Fibroblast of villous mesenchyme (primary cell): ENCODE measurements at regions not wholly inside any gene's neighbourhood (a gene's known extent, or its start where the extent isn't known, plus 50 kb on each side); places are given as distances from the start of the nearest gene placed in this dataset.

Experiments used
- DNase-seq: peaks from one replicate; pipeline ENCODE4 v3.0.0-alpha.2; 2010; ENCODE audit warnings: low read depth
- H3K4me3 ChIP-seq: 2 replicates; pipeline ENCODE4 v1.5.1; 2011; ENCODE audit warnings: low read depth, mild to moderate bottlenecking, low read length
- TF ChIP-seq, protein P1 (sequence below): IDR thresholded peaks from 2 replicates; pipeline ENCODE4 v1.5.1; 2012; ENCODE audit warnings: low read depth, mild to moderate bottlenecking, low read length; ENCODE audit not compliant: insufficient read depth

DNA sequence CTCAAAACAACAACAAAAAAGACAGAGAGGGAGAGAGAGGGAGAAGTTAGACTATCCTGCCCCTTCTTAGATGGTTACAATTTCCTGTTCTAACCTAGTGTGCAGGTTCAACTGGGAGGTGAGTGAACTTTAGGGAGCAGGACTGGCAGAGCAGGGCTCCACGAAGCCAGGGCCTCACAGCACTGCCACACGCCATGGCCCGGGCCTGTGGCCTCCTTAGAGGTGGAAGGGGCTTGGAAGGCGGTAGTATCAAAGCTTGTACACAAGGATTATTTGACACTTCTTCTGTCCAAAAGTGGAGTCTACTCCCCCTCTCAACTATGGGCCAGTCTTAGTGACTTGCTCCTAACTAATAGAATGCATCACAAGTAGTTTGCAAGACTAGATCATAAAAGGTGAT, 62.9 kb upstream of the TMEM72 start:
- no peak for DNase-seq
- TF ChIP-seq, protein P1, sequence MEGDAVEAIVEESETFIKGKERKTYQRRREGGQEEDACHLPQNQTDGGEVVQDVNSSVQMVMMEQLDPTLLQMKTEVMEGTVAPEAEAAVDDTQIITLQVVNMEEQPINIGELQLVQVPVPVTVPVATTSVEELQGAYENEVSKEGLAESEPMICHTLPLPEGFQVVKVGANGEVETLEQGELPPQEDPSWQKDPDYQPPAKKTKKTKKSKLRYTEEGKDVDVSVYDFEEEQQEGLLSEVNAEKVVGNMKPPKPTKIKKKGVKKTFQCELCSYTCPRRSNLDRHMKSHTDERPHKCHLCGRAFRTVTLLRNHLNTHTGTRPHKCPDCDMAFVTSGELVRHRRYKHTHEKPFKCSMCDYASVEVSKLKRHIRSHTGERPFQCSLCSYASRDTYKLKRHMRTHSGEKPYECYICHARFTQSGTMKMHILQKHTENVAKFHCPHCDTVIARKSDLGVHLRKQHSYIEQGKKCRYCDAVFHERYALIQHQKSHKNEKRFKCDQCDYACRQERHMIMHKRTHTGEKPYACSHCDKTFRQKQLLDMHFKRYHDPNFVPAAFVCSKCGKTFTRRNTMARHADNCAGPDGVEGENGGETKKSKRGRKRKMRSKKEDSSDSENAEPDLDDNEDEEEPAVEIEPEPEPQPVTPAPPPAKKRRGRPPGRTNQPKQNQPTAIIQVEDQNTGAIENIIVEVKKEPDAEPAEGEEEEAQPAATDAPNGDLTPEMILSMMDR = no peak
- no peak overlapping the region for H3K4me3 ChIP-seq

DNA sequence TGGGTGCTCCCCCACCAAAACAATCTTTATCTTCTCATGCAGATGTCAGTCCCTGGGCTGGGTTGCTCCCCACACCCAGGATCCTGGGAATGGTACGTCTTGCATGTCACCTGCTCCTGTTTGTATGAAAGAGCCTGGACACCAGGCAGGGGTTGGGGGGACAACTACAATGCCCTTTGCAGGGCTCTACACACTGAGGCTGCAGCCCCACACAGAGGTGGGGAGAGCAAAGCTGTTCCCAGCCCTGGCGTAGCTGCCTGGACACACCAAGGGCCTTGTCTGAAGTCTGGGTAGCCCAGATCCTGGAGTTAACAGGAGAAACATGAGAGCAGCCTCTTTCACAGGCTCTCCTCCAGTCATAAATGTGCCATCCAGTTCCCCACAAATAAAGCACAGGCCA, 61.2 kb upstream of the TMEM72 start:
- H3K4me3 ChIP-seq = no peak overlapping the region
- no peak for DNase-seq
- TF ChIP-seq, protein P1 = no peak

DNA sequence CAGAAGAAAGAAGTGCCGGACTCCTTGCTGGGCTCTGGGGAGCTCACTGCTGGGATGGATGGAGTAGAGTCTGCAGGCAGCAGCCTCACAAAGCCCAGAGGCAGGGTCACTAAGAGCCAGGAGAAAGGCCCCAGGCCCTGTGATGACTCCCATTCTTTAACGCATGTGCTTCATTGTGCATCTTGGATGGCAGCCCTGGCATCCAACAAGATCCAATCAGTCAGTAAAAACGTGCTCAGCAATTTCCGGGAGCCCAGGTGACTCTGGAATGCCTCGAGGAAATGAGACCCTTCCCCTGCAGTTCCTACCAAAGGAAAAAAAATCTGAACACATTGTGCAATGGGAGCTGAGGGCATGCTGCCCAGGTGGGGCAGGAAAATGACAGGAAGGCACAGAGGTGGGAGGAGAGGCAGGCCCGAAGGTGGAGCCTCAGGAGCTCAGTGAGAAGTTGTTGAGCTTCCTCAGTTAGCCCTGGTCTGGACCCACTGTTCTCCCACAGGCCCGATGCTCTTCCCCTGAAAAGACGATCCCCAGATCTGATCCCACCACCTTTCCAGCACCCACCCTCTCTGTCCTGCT, 60.7 kb upstream of the TMEM72 start:
- DNase-seq = no peak
- TF ChIP-seq, protein P1 = no peak
- H3K4me3 ChIP-seq = no peak overlapping the region

DNA sequence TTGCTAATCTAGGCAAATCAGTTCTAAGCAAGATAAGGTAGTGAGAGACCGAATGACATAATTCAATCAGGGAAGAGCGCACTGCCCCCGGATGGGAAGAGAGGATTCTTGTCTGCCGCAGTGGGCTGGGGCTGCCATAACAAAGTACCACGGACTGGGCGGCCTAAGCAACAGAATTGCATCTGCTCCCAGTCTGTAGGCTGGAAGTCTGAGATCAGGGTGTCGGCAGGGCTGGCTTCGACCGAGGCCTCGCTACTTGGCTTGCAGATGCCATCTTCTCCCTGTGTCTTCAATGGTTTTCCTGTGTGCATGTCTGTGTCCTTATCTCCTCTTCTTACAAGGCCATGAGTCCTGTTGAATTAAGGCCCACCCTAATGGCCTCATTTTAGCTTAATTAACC, 59.7 kb upstream of the TMEM72 start:
- DNase-seq = no peak
- TF ChIP-seq, protein P1 = no peak
- no peak overlapping the region for H3K4me3 ChIP-seq

DNA sequence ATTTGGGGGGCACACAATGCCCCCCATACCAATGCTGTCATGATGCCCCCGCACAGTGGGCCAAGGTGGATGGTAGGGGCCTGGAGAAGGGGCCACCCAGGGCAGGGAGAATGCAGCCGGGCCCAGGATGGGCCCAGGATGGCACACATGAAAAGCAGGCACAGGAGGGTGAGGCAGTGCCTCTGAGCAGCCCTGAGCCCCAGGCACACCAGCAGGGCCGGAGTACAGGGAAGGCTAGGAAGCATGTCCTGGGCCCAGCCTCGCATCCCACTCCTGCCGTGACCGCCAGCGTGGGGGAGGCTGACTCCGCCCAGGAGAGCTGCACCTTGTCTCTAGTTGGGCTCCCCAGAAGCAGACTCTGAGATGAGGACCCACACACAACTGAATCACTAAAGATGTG, 59.3 kb upstream of the TMEM72 start:
- no peak overlapping the region for H3K4me3 ChIP-seq
- TF ChIP-seq, protein P1 = no peak
- DNase-seq = no peak

DNA sequence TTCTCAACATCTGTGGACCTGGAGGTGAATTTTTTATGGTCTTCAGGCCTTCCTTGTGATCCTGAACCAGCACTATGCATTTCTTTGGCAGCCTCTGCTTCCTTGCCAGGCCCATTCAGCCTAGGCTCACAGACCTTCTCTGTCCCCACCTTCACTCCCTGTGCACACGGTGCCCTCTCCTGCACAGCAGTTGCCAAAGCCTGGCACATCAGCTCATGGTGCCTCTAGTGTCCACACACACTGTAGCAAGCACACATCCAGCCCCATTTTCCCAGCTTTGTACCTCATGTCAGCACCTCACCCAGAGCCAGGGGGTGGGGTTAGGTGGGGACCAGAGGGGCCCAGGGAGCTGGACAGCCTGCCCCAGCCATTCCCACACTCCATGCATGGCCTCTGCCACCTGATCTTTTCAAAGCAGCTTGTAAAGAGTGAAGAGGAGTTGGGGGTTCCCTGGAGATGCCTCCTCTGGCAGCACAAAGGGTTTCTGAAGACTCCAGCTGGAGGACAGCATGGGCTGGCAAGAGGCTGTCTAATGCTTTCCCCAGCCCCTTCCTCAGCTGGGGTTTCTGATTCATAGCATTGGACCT, 57.9 kb upstream of the TMEM72 start:
- H3K4me3 ChIP-seq = no peak overlapping the region
- TF ChIP-seq, protein P1 = peak; percentile 30
- DNase-seq = peak; percentile 12

DNA sequence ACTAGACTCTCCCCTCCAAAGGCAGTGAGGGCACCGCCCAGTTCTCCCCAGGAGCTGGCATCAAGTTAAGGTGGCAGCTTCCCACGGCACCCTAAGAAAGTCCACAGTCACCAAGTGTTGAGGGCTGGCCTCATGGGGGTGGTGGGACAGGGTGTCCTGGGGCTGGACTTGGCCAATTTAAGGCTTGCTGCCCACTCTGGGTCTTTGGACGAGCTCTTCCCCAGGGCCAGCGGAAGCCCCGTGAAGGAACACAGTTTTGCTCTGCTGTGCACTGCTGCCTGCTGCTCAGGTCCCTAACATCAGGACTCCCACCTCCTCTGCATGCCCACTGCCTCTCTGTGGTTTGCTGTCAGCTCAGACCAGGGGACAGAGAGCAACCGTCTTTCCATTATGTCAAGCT, 57.3 kb upstream of the TMEM72 start:
- DNase-seq = no peak
- TF ChIP-seq, protein P1 = no peak
- H3K4me3 ChIP-seq = no peak overlapping the region
